ENCODE measurements at regions not wholly inside any gene's neighbourhood (a gene's known extent, or its start where the extent isn't known, plus 50 kb on each side); places are given as distances from the start of the nearest gene placed in this dataset.

DNA sequence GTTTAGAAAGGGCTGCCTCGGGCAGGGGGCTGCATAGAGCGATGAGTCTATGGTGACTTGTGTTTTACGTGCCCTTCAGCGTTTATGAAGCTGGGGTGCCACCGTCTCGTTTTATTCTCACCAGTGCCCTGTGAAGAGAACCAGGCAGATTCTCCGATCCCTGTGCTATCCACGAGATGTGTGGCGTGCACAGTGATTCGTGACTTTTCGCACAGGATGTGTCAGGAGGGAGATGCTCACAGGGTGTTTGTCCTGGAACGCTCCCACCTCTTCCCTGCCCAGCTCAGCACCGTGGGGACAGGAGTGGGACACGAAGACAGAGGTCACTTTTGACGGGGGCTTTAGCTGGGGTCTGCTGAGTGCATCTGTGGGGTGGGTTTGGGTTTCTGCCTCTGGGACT, 54.9 kb upstream of the AJAP1 start:
- Histone ChIP-seq H4K20me1 (ENCODE audit: insufficient read depth, low read length) (no peaks in the 10 kb centered on the region), H3K36me3 (replicated peaks; ENCODE audit: low read depth, low read length) (no peaks in the 10 kb centered on the region), H3K27ac (ENCODE audit: low read length) (no peak overlapping the region), H3K4me1 (ENCODE audit: low read length) (no peaks in the 10 kb centered on the region), H3K4me2 (ENCODE audit: low read length) (no peak overlapping the region), H3K9me3 (ENCODE audit: insufficient read depth, low read length) (no peaks in the 10 kb centered on the region), H3K4me3 (ENCODE audit: low read length) (no peak overlapping the region), H3K9ac (ENCODE audit: low read length) (no peak overlapping the region), H3K79me2 (ENCODE audit: low read length) (no peaks in the 10 kb centered on the region), H3K27me3 (ENCODE audit: low read depth, low read length) (peaks cover 14% of the 10 kb centered on the region), H2AFZ (ENCODE audit: low read depth, low read length) (no peak overlapping the region)
- TF ChIP-seq, protein P1, sequence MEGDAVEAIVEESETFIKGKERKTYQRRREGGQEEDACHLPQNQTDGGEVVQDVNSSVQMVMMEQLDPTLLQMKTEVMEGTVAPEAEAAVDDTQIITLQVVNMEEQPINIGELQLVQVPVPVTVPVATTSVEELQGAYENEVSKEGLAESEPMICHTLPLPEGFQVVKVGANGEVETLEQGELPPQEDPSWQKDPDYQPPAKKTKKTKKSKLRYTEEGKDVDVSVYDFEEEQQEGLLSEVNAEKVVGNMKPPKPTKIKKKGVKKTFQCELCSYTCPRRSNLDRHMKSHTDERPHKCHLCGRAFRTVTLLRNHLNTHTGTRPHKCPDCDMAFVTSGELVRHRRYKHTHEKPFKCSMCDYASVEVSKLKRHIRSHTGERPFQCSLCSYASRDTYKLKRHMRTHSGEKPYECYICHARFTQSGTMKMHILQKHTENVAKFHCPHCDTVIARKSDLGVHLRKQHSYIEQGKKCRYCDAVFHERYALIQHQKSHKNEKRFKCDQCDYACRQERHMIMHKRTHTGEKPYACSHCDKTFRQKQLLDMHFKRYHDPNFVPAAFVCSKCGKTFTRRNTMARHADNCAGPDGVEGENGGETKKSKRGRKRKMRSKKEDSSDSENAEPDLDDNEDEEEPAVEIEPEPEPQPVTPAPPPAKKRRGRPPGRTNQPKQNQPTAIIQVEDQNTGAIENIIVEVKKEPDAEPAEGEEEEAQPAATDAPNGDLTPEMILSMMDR (IDR thresholded peaks at IDR 0.05; ENCODE audit: low read depth, low read length) = no peak
- no peak for TF ChIP-seq EZH2phosphoT487 (IDR thresholded peaks at IDR 0.05; ENCODE audit: low read depth)

DNA sequence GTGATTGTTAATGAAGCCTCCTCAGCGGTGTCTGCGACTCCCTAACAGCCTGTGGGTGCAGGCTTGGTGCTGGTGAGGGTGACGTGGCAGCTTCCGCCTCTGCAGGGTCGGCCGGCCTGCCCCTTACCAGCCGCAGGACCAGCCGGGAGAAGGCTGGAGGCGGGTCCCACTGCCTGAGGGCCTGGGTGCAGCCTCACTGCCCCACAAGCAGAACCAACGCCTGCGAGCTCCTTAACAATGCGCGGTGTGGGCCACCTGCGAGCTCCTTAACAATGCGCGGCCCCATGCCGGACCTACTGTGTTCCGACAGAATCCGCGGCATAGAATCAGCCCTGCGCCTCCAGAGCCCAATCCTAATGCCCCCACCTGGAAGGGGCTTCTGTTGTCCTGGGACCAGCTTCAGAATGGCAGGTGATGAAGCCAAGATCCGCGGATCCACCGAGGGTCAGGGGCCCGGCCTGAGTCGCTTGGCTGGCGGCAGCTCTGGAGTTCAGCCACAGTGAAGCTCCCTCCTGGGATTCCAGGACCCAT, 54.4 kb upstream of the AJAP1 start:
- Histone ChIP-seq H3K4me3 (ENCODE audit: low read length) (no peak overlapping the region), H3K79me2 (ENCODE audit: low read length) (no peaks in the 10 kb centered on the region), H3K9ac (ENCODE audit: low read length) (no peak overlapping the region), H3K4me1 (ENCODE audit: low read length) (no peaks in the 10 kb centered on the region), H3K27ac (ENCODE audit: low read length) (no peak overlapping the region), H3K27me3 (ENCODE audit: low read depth, low read length) (peaks cover 17% of the 10 kb centered on the region), H3K4me2 (ENCODE audit: low read length) (no peak overlapping the region), H2AFZ (ENCODE audit: low read depth, low read length) (no peak overlapping the region), H3K9me3 (ENCODE audit: insufficient read depth, low read length) (no peaks in the 10 kb centered on the region), H4K20me1 (ENCODE audit: insufficient read depth, low read length) (no peaks in the 10 kb centered on the region), H3K36me3 (replicated peaks; ENCODE audit: low read depth, low read length) (no peaks in the 10 kb centered on the region)
- TF ChIP-seq EZH2phosphoT487 (IDR thresholded peaks at IDR 0.05; ENCODE audit: low read depth) = no peak
- TF ChIP-seq, protein P1 (IDR thresholded peaks at IDR 0.05; ENCODE audit: low read depth, low read length) = no peak

DNA sequence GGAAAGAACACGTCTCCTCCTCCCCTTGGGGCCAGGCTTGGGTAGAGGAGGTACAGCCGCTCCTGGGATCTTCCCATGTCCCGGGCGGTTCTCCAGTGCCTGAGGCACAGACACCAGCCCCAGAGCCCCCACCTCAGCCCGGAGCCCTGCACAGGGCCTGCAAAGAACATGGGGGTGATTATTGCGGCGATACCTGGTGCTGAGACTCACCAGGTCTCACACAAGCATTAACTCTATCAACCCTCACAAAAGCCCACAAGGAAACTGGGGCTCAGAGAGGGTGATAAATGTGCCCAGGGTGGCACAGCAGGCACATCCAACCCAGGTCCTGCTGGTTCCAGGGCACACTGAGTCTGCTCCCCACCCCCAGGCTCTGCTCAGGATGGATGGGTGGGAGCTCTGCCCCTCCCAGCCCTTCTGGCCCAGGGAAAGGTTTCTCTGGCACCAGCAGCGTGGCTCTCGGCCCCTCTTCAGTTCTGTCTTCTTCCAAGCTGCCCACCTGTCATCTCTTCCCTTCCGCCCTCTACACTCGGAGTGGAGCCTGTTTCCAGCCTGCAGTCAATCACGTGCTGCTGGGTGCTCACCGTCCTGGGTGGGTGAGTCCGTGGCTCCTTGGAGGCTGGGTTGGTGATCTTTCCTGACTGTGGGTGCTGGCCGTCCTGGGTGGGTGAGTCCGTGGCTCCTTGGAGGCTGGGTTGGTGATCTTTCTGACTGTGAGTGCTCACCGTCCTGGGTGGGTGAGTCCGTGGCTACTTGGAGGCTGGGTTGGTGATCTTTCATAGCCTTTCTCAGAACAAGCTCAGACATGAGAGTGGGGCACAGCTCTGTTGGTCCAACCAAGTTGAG, 53.6 kb upstream of the AJAP1 start:
- no peaks in the 10 kb centered on the region for H4K20me1 ChIP-seq (ENCODE audit: insufficient read depth, low read length)
- no peak overlapping the region for H2AFZ ChIP-seq (ENCODE audit: low read depth, low read length)
- no peaks in the 10 kb centered on the region for H3K36me3 ChIP-seq (replicated peaks; ENCODE audit: low read depth, low read length)
- no peaks in the 10 kb centered on the region for H3K4me1 ChIP-seq (ENCODE audit: low read length)
- no peak overlapping the region for H3K4me3 ChIP-seq (ENCODE audit: low read length)
- H3K27ac ChIP-seq (ENCODE audit: low read length) = no peak overlapping the region
- peaks cover 24% of the 10 kb centered on the region for H3K27me3 ChIP-seq (ENCODE audit: low read depth, low read length)
- H3K79me2 ChIP-seq (ENCODE audit: low read length) = no peaks in the 10 kb centered on the region
- no peak overlapping the region for H3K4me2 ChIP-seq (ENCODE audit: low read length)
- no peak for TF ChIP-seq EZH2phosphoT487 (IDR thresholded peaks at IDR 0.05; ENCODE audit: low read depth)
- TF ChIP-seq, protein P1 (IDR thresholded peaks at IDR 0.05; ENCODE audit: low read depth, low read length) = no peak
- no peak overlapping the region for H3K9ac ChIP-seq (ENCODE audit: low read length)
- no peaks in the 10 kb centered on the region for H3K9me3 ChIP-seq (ENCODE audit: insufficient read depth, low read length)

DNA sequence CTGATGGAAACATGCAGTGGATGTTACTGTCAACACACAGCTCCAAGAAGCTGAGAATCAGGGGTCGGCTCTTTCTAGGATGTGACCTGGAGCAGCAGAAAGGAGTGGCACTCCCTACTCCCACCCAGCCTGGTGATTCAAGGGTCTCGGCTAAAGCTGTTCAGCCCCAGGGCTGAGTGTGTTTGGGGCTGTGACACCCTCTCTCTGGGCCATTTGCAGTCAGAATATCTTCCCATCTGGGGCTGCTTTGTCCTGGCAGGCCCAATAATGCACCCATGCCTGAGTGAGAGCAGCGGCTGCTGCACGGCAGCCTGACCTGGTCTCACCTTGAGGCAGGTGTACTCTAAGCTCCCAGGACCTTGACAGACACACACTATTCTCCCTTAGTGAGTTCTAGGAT, 52.5 kb upstream of the AJAP1 start:
- Histone ChIP-seq H3K27ac (ENCODE audit: low read length) (no peak overlapping the region), H2AFZ (ENCODE audit: low read depth, low read length) (no peak overlapping the region), H4K20me1 (ENCODE audit: insufficient read depth, low read length) (no peaks in the 10 kb centered on the region), H3K9me3 (ENCODE audit: insufficient read depth, low read length) (no peaks in the 10 kb centered on the region), H3K4me3 (ENCODE audit: low read length) (no peak overlapping the region), H3K9ac (ENCODE audit: low read length) (no peak overlapping the region), H3K36me3 (replicated peaks; ENCODE audit: low read depth, low read length) (no peaks in the 10 kb centered on the region), H3K4me2 (ENCODE audit: low read length) (no peak overlapping the region), H3K27me3 (ENCODE audit: low read depth, low read length) (peaks cover 34% of the 10 kb centered on the region), H3K4me1 (ENCODE audit: low read length) (no peaks in the 10 kb centered on the region), H3K79me2 (ENCODE audit: low read length) (no peaks in the 10 kb centered on the region)
- TF ChIP-seq EZH2phosphoT487 (IDR thresholded peaks at IDR 0.05; ENCODE audit: low read depth) = no peak
- TF ChIP-seq, protein P1 (IDR thresholded peaks at IDR 0.05; ENCODE audit: low read depth, low read length) = no peak
